ENCODE measurements at regions not wholly inside any gene's neighbourhood (a gene's known extent, or its start where the extent isn't known, plus 50 kb on each side); places are given as distances from the start of the nearest gene placed in this dataset.

GRCh38 chr3:124257336-124257864 is 265.5 kb upstream of the ROPN1 start:
- TF ChIP-seq CTCF (IDR thresholded peaks at IDR 0.05; ENCODE audit: low read depth, low read length, poor library complexity, severe bottlenecking): no peak
- TF ChIP-seq EZH2phosphoT487 (IDR thresholded peaks at IDR 0.05; ENCODE audit: borderline replicate concordance, low read length): no peak

All from DOHH2 (cell line).